HFFc6 (cell line): ENCODE measurements at regions not wholly inside any gene's neighbourhood (a gene's known extent, or its start where the extent isn't known, plus 50 kb on each side); places are given as distances from the start of the nearest gene placed in this dataset.

Experiments
- DNase-seq: peaks from one replicate; pipeline ENCODE4 v3.0.0-alpha.2; 2018
- H3K27ac Mint-ChIP-seq: 2 replicates; pipeline ENCODE4 v1.8.0; 2020; ENCODE audit warnings: mild to moderate bottlenecking, mixed read lengths
- H3K27me3 Mint-ChIP-seq: 2 replicates; pipeline ENCODE4 v1.8.0; 2021; ENCODE audit warnings: mild to moderate bottlenecking, moderate library complexity, mixed read lengths; ENCODE audit not compliant: insufficient read depth
- H3K36me3 Mint-ChIP-seq: 2 replicates; pipeline ENCODE4 v1.8.0; 2021; ENCODE audit warnings: low read depth, mixed read lengths
- H3K4me1 Mint-ChIP-seq: 2 replicates; pipeline ENCODE4 v1.8.0; 2020; ENCODE audit warnings: low read depth, mixed read lengths
- H3K4me3 Mint-ChIP-seq: 2 replicates; pipeline ENCODE4 v1.8.0; 2020; ENCODE audit warnings: mild to moderate bottlenecking, moderate library complexity, mixed read lengths
- H3K9me3 Mint-ChIP-seq: 2 replicates; pipeline ENCODE4 v1.8.0; 2020; ENCODE audit warnings: mild to moderate bottlenecking, mixed read lengths
- CTCF ChIP-seq: fragments of 200-600 bp; sonication (generic); IDR thresholded peaks from 2 replicates; pipeline ENCODE4 v1.5.0; 2021; ENCODE audit warnings: antibody characterized with exemption, mild to moderate bottlenecking

DNA sequence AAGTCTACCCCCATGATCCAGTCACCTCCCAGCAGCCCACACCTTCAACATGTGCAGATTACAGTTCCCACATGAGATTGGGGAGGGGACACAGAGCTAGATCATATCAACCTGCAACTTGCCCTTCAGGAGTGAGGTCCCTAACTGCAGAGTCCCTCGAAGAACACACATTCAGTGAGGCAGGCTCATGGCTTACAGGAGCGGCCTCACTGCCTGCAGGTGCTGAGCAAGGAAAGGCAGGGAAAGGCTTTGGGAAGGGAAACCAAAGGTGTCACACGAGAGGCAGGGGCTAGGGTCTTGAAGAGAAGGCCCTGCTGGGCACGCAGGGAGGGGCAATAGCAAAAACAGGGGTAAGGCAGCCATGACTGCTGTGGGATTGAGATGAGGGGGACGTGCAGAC lies 182.4 kb upstream of the CHRNA7 start:
- DNase-seq, result no peak
- H3K4me3 Mint-ChIP-seq, result no peak overlapping the region
- peaks cover 10% of the 10 kb centered on the region for H3K36me3 Mint-ChIP-seq
- H3K27me3 Mint-ChIP-seq, result no peaks in the 10 kb centered on the region
- H3K27ac Mint-ChIP-seq, result no peak overlapping the region
- no peaks in the 10 kb centered on the region for H3K4me1 Mint-ChIP-seq
- peaks cover 41% of the 10 kb centered on the region for H3K9me3 Mint-ChIP-seq
- TF ChIP-seq CTCF, result no peak

- Mint-ChIP-seq H3K9me3 (peaks cover 37% of the 10 kb centered on the region), H3K4me1 (no peaks in the 10 kb centered on the region), H3K36me3 (peaks cover 10% of the 10 kb centered on the region), H3K27me3 (no peaks in the 10 kb centered on the region), H3K4me3 (no peak overlapping the region), H3K27ac (no peak overlapping the region)
- no peak for TF ChIP-seq CTCF
- DNase-seq, result no peak
Measured at GRCh38 chr15:31848621-31849020, 181.7 kb upstream of the CHRNA7 start.

- Mint-ChIP-seq H3K4me3 (no peak overlapping the region), H3K4me1 (no peaks in the 10 kb centered on the region), H3K36me3 (no peaks in the 10 kb centered on the region), H3K27me3 (peaks cover 3% of the 10 kb centered on the region; the same call in 1 of the 2 replicates), H3K27ac (no peak overlapping the region), H3K9me3 (peaks cover 9% of the 10 kb centered on the region)
- no peak for TF ChIP-seq CTCF
- no peak for DNase-seq
Measured at GRCh38 chr15:31852933-31853799, 177.1 kb upstream of the CHRNA7 start.

GRCh38 chr15:31856581-31856980 lies 173.7 kb upstream of the CHRNA7 start:
- DNase-seq, result no peak
- H3K36me3 Mint-ChIP-seq, result no peaks in the 10 kb centered on the region
- no peaks in the 10 kb centered on the region for H3K4me1 Mint-ChIP-seq
- H3K9me3 Mint-ChIP-seq, result no peaks in the 10 kb centered on the region
- no peak overlapping the region for H3K4me3 Mint-ChIP-seq
- H3K27ac Mint-ChIP-seq, result no peak overlapping the region
- H3K27me3 Mint-ChIP-seq, result peaks cover 3% of the 10 kb centered on the region; the same call in 1 of the 2 replicates
- no peak for TF ChIP-seq CTCF

DNA sequence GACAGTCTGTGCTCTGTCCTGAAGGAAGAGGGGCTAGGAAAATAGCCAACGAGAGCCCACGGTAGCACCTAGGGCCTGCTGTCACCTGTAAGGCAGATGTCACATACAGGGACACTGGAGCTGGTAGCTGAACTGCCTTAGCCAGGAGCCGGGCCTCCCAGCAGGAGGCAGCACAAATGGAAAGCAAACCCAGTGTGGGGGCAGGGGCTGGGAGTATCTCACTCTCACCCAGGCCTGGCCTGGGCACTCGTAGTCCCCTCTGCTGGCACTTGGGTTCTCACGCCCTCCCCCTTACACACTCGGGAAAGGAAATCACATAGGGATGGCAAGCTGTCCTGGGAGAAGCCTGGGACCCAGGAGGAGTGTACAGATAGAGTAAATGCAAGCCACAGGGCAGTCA lies 173.1 kb upstream of the CHRNA7 start:
- DNase-seq, result no peak
- Mint-ChIP-seq H3K27ac (no peak overlapping the region), H3K27me3 (peaks cover 3% of the 10 kb centered on the region; the same call in 1 of the 2 replicates), H3K9me3 (no peaks in the 10 kb centered on the region), H3K36me3 (no peaks in the 10 kb centered on the region), H3K4me3 (no peak overlapping the region), H3K4me1 (no peaks in the 10 kb centered on the region)
- no peak for TF ChIP-seq CTCF
